ENCODE measurements at regions not wholly inside any gene's neighbourhood (a gene's known extent, or its start where the extent isn't known, plus 50 kb on each side); places are given as distances from the start of the nearest gene placed in this dataset.

- Histone ChIP-seq H3K79me2 (ENCODE audit: insufficient read depth, low read depth) (no peaks in the 10 kb centered on the region), H3K4me1 (ENCODE audit: low read depth, poor library complexity, severe bottlenecking) (no peaks in the 10 kb centered on the region), H3K4me2 (no peak overlapping the region), H2AFZ (ENCODE audit: low read depth) (no peak overlapping the region), H3K9ac (no peak overlapping the region), H3K36me3 (ENCODE audit: insufficient read depth) (no peaks in the 10 kb centered on the region), H4K20me1 (ENCODE audit: insufficient read depth) (no peaks in the 10 kb centered on the region), H3K27ac (no peak overlapping the region), H3K4me3 (IDR thresholded peaks at IDR 0.05; ENCODE audit: insufficient read depth, low read depth, low read length) (no peak overlapping the region), H3K27me3 (ENCODE audit: insufficient read depth, low read depth) (no peaks in the 10 kb centered on the region)
- no peak for TF ChIP-seq CTCF (conservative IDR thresholded peaks at IDR 0.05; ENCODE audit: low read depth, low read length)
These were observed 300.4 kb downstream of the SNAPC1 start for GRCh38 chr14:62062645-62063044.

GRCh38 chr14:62064751-62065323, 302.6 kb downstream of the SNAPC1 start:
- no peaks in the 10 kb centered on the region for H3K79me2 ChIP-seq (ENCODE audit: insufficient read depth, low read depth)
- H3K4me2 ChIP-seq, result no peak overlapping the region
- H3K36me3 ChIP-seq (ENCODE audit: insufficient read depth), result no peaks in the 10 kb centered on the region
- H4K20me1 ChIP-seq (ENCODE audit: insufficient read depth), result no peaks in the 10 kb centered on the region
- H3K4me1 ChIP-seq (ENCODE audit: low read depth, poor library complexity, severe bottlenecking), result no peaks in the 10 kb centered on the region
- no peak overlapping the region for H3K4me3 ChIP-seq (IDR thresholded peaks at IDR 0.05; ENCODE audit: insufficient read depth, low read depth, low read length)
- H3K27ac ChIP-seq, result no peak overlapping the region
- TF ChIP-seq CTCF (conservative IDR thresholded peaks at IDR 0.05; ENCODE audit: low read depth, low read length), result no peak
- H3K27me3 ChIP-seq (ENCODE audit: insufficient read depth, low read depth), result no peaks in the 10 kb centered on the region
- no peak overlapping the region for H2AFZ ChIP-seq (ENCODE audit: low read depth)
- no peak overlapping the region for H3K9ac ChIP-seq

GRCh38 chr14:62066304-62066703, 304.1 kb downstream of the SNAPC1 start:
- no peak overlapping the region for H3K9ac ChIP-seq
- H2AFZ ChIP-seq (ENCODE audit: low read depth), result no peak overlapping the region
- H4K20me1 ChIP-seq (ENCODE audit: insufficient read depth), result no peaks in the 10 kb centered on the region
- H3K27ac ChIP-seq, result no peak overlapping the region
- H3K27me3 ChIP-seq (ENCODE audit: insufficient read depth, low read depth), result no peaks in the 10 kb centered on the region
- H3K4me1 ChIP-seq (ENCODE audit: low read depth, poor library complexity, severe bottlenecking), result no peaks in the 10 kb centered on the region
- no peak for TF ChIP-seq CTCF (conservative IDR thresholded peaks at IDR 0.05; ENCODE audit: low read depth, low read length)
- H3K36me3 ChIP-seq (ENCODE audit: insufficient read depth), result no peaks in the 10 kb centered on the region
- no peaks in the 10 kb centered on the region for H3K79me2 ChIP-seq (ENCODE audit: insufficient read depth, low read depth)
- no peak overlapping the region for H3K4me3 ChIP-seq (IDR thresholded peaks at IDR 0.05; ENCODE audit: insufficient read depth, low read depth, low read length)
- H3K4me2 ChIP-seq, result no peak overlapping the region

- no peaks in the 10 kb centered on the region for H4K20me1 ChIP-seq (ENCODE audit: insufficient read depth)
- H3K4me3 ChIP-seq (IDR thresholded peaks at IDR 0.05; ENCODE audit: insufficient read depth, low read depth, low read length), result no peak overlapping the region
- H3K27ac ChIP-seq, result no peak overlapping the region
- no peak overlapping the region for H2AFZ ChIP-seq (ENCODE audit: low read depth)
- H3K27me3 ChIP-seq (ENCODE audit: insufficient read depth, low read depth), result no peaks in the 10 kb centered on the region
- no peaks in the 10 kb centered on the region for H3K36me3 ChIP-seq (ENCODE audit: insufficient read depth)
- no peak overlapping the region for H3K4me2 ChIP-seq
- H3K4me1 ChIP-seq (ENCODE audit: low read depth, poor library complexity, severe bottlenecking), result no peaks in the 10 kb centered on the region
- TF ChIP-seq CTCF (conservative IDR thresholded peaks at IDR 0.05; ENCODE audit: low read depth, low read length), result no peak
- no peaks in the 10 kb centered on the region for H3K79me2 ChIP-seq (ENCODE audit: insufficient read depth, low read depth)
- no peak overlapping the region for H3K9ac ChIP-seq
These were observed 308.8 kb downstream of the SNAPC1 start for GRCh38 chr14:62071039-62071438.

Measured in KMS-11 (cell line).